Lung (tissue), 11 donors: ENCODE measurements at regions not wholly inside any gene's neighbourhood (a gene's known extent, or its start where the extent isn't known, plus 50 kb on each side); places are given as distances from the start of the nearest gene placed in this dataset.
A peak's percentile ranks its signal among the peaks of the same experiment; 100 is the strongest.

ENCODE experiments used
- ATAC-seq: fragments of 200-7000 bp; cut with Tn5 transposase; one replicate; pipeline ENCODE4 v1.9.1; 2020; ENCODE audit warnings: moderate number of reproducible peaks; ENCODE audit not compliant: insufficient read depth, low FRiP score
- DNase-seq, 3 donors: peaks; one replicate each; pipeline ENCODE4 v3.0.0-alpha.2; 2013 to 2017
- H3K27ac ChIP-seq, 2 donors: one replicate each; pipeline ENCODE4 v1.5.1; 2013; ENCODE audit warnings: mild to moderate bottlenecking in 2 of 2, moderate library complexity in 2 of 2, control low read depth in 1 of 2, inconsistent platforms in 1 of 2, low read depth in 1 of 2, low read length in 1 of 2
- H3K27me3 ChIP-seq, 3 donors: one replicate each; pipeline ENCODE4 v1.5.1; 2013; ENCODE audit warnings: low read length in 2 of 3; ENCODE audit not compliant: control insufficient read depth in 3 of 3, insufficient read depth in 3 of 3
- H3K36me3 ChIP-seq, 4 donors: one replicate each; pipeline ENCODE4 v1.5.1; 2013; ENCODE audit warnings: low read length in 4 of 4, mild to moderate bottlenecking in 1 of 4, moderate library complexity in 1 of 4; ENCODE audit not compliant: control insufficient read depth in 4 of 4, insufficient read depth in 4 of 4
- H3K4me1 ChIP-seq, 5 donors: one replicate each; pipeline ENCODE4 v1.5.1; 2013; ENCODE audit warnings: low read length in 5 of 5, mild to moderate bottlenecking in 2 of 5, moderate library complexity in 1 of 5; ENCODE audit not compliant: control insufficient read depth in 5 of 5, insufficient read depth in 5 of 5
- H3K4me3 ChIP-seq: one replicate; pipeline ENCODE4 v1.5.1; 2013; ENCODE audit warnings: mild to moderate bottlenecking, control low read depth, moderate library complexity
- H3K9ac ChIP-seq, 2 donors: one replicate each; pipeline ENCODE4 v1.5.1; 2013; ENCODE audit warnings: low read length in 2 of 2, control low read depth in 1 of 2; ENCODE audit not compliant: insufficient read depth in 1 of 2
- H3K9me3 ChIP-seq, 4 donors: one replicate each; pipeline ENCODE4 v1.5.1; 2013; ENCODE audit warnings: low read length in 3 of 4, mild to moderate bottlenecking in 1 of 4, moderate library complexity in 1 of 4; ENCODE audit not compliant: control insufficient read depth in 4 of 4, insufficient read depth in 3 of 4
- CTCF ChIP-seq: IDR thresholded peaks from 2 replicates; pipeline ENCODE4 v1.5.1; 2012; ENCODE audit warnings: mild to moderate bottlenecking; ENCODE audit errors: control extremely low read depth, extremely low read depth
- WGBS, 2 donors: extraction: QIAGEN DNeasy Blood & Tissue Kit; methylation state at CpG; one replicate each; pipeline ENCODE4 v1.1.7; 2013; 5-methylcytosine and 5-hydroxymethylcytosine counted together
- donor health status: control.
- donor health status: control.
- donor health status: Bipolar disorder and iron deficiency.
- donor health status: healthy.
- donor health status: DM: yes; HTN: yes; CAD: no.

- no peak overlapping the region for H3K9ac ChIP-seq
- no peak for TF ChIP-seq CTCF
- H3K9me3 ChIP-seq, result peaks cover 0 to 4% (median 0%) of the 10 kb centered on the region in 4 donors
- no peaks in the 10 kb centered on the region for H3K27me3 ChIP-seq
- no peak overlapping the region for H3K4me3 ChIP-seq
- DNase-seq (peak in 1 of 3 donors; percentile 50), ATAC-seq (no peak)
- peaks cover 0 to 4% (median 0%) of the 10 kb centered on the region in 5 donors for H3K4me1 ChIP-seq
- no peak overlapping the region for H3K27ac ChIP-seq
- no peaks in the 10 kb centered on the region for H3K36me3 ChIP-seq
- whole genome bisulfite sequencing, 2 donors, result 63 to 85% methylated on average over 2 of the region's 2 CpGs
These were observed 391.6 kb upstream of the FKBP1C start for GRCh38 chr6:62819640-62820039.

DNA sequence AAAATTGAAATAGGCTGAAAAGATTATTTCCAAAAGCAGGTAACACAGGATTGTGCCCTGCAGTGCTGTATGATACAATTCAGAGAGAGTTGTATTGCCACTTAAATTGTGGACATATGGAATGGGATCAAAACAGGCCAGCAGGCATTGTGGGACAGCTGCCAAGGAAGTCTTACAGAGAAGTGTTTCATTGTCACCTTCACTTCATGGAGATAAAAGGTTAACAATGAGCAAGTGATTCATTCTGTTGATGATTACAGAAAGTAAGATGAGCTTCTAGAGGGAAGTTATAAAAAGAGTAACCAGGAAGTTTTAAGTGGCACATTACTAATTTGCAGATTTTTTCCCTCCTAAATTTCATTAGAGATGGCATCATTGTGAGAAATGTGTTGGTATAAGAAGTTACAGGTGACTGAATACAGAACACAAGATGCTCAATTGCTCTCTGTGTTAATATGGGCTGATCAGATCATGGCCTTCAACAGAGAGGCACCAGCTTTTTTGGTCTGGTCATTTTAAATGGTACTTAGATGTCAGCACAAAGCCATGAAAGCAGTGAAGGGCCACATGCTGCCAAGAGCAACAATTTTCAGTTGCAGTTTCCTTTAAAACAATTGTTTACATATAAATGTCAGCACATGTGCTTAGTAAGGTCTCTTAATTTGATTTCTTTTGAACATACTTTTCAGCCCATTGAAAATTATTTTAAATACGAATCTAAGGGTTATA, 402.5 kb upstream of the FKBP1C start:
- Histone ChIP-seq H3K4me3 (no peak overlapping the region), H3K36me3 (no peaks in the 10 kb centered on the region), H3K9me3 (no peaks in the 10 kb centered on the region), H3K4me1 (no peaks in the 10 kb centered on the region), H3K27me3 (no peaks in the 10 kb centered on the region), H3K27ac (no peak overlapping the region), H3K9ac (no peak overlapping the region)
- peak in 1 of 3 donors; percentile 1 for DNase-seq
- WGBS, 2 donors, result 57 to 80% methylated on average over 1 of the region's 1 CpG
- no peak for ATAC-seq
- no peak for TF ChIP-seq CTCF

DNA sequence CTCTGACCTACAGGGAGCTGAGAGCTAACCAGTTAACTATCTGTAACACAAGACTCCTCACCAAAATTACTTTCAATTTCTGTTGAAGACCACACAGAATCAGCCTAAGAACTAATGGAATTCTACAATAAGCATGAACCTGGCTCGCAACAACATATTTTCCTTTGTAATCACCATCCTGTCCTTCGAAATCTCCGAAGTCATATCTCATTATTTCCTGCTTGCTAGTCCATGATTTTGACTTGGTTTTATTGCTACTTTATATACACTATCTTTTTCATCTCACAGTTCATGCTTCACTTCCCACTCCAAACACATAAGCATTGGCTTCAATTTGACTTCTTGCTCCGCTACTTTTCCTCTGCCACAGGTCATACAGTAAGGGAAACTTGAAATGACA, 405.8 kb upstream of the FKBP1C start:
- TF ChIP-seq CTCF, result no peak

DNA sequence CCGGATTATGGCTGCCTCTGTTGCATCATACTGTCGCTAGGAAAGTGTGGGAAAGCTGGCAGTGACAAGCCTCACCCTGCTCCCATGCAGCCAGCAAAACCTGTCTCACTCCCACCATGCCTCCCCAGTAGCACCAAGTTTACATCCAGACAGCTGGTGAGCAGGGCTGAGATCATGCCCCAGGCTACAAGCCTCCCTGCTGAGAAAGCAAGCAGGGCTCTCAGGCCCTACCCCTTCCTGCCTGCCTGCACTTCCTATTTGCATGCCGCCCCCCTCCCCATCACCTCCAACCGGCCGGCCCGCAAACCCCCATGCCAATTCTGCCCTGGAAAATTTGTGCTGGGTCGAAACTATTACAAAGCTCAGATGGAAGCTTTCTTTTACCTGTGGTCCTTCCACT, 408.2 kb upstream of the FKBP1C start:
- TF ChIP-seq CTCF, result no peak
- Histone ChIP-seq H3K9me3 (no peaks in the 10 kb centered on the region), H3K4me3 (no peak overlapping the region), H3K9ac (no peak overlapping the region), H3K27ac (no peak overlapping the region), H3K36me3 (no peaks in the 10 kb centered on the region), H3K4me1 (no peaks in the 10 kb centered on the region), H3K27me3 (no peaks in the 10 kb centered on the region)
- no peak for DNase-seq
- WGBS, 2 donors, result 89 to 94% methylated on average over 7 of the region's 7 CpGs
- ATAC-seq, result no peak

More for the DNA sequence above, 405.8 kb upstream of the FKBP1C start:
- Histone ChIP-seq H3K36me3 (no peaks in the 10 kb centered on the region), H3K4me1 (no peaks in the 10 kb centered on the region), H3K27ac (no peak overlapping the region), H3K27me3 (no peaks in the 10 kb centered on the region), H3K4me3 (no peak overlapping the region), H3K9me3 (no peaks in the 10 kb centered on the region), H3K9ac (no peak overlapping the region)
- 59 to 71% methylated on average over 4 of the region's 4 CpGs for WGBS, 2 donors
- DNase-seq (peak in 2 of 3 donors; percentile 3 to 5), ATAC-seq (no peak)
